GM19193 (cell line): ENCODE measurements at regions not wholly inside any gene's neighbourhood (a gene's known extent, or its start where the extent isn't known, plus 50 kb on each side); places are given as distances from the start of the nearest gene placed in this dataset.

Experiments
- POLR2A ChIP-seq: IDR thresholded peaks from 4 replicates; pipeline ENCODE4 v1.6.1; 2011; ENCODE audit not compliant: insufficient read depth, insufficient read length; ENCODE audit errors: extremely low read depth

- no peak for TF ChIP-seq POLR2A
These were observed 430.1 kb upstream of the WWC1 start for GRCh38 chr5:167861129-167861927.

GRCh38 chr5:167861928-167862426 lies 429.5 kb upstream of the WWC1 start:
- TF ChIP-seq POLR2A = no peak

GRCh38 chr5:167863883-167864282 lies 427.6 kb upstream of the WWC1 start:
- no peak for TF ChIP-seq POLR2A

GRCh38 chr5:167864801-167865200 lies 426.6 kb upstream of the WWC1 start:
- TF ChIP-seq POLR2A = no peak

GRCh38 chr5:167866797-167867196 lies 424.6 kb upstream of the WWC1 start:
- TF ChIP-seq POLR2A = no peak

GRCh38 chr5:167867281-167867680 lies 424.2 kb upstream of the WWC1 start:
- no peak for TF ChIP-seq POLR2A

- TF ChIP-seq POLR2A = no peak
These were observed 422.3 kb upstream of the WWC1 start for GRCh38 chr5:167869125-167869524.

GRCh38 chr5:167870055-167870454 lies 421.4 kb upstream of the WWC1 start:
- no peak for TF ChIP-seq POLR2A

- no peak for TF ChIP-seq POLR2A
These were observed 420.4 kb upstream of the WWC1 start for GRCh38 chr5:167871091-167871490.

GRCh38 chr5:167872791-167873190 lies 418.7 kb upstream of the WWC1 start:
- TF ChIP-seq POLR2A = no peak

- TF ChIP-seq POLR2A = no peak
These were observed 414.2 kb upstream of the WWC1 start for GRCh38 chr5:167877114-167877722.

GRCh38 chr5:167877924-167878323 lies 413.5 kb upstream of the WWC1 start:
- TF ChIP-seq POLR2A = no peak

GRCh38 chr5:167880420-167880819 lies 411.0 kb upstream of the WWC1 start:
- no peak for TF ChIP-seq POLR2A

- no peak for TF ChIP-seq POLR2A
These were observed 410.4 kb upstream of the WWC1 start for GRCh38 chr5:167881041-167881440.

GRCh38 chr5:167886196-167886595 lies 405.2 kb upstream of the WWC1 start:
- no peak for TF ChIP-seq POLR2A

GRCh38 chr5:167888393-167888792 lies 403.1 kb upstream of the WWC1 start:
- no peak for TF ChIP-seq POLR2A

- no peak for TF ChIP-seq POLR2A
These were observed 402.2 kb upstream of the WWC1 start for GRCh38 chr5:167889276-167889675.
